HG02798 (cell line): ENCODE measurements at regions not wholly inside any gene's neighbourhood (a gene's known extent, or its start where the extent isn't known, plus 50 kb on each side); places are given as distances from the start of the nearest gene placed in this dataset.
"Not testable (repeated sequence)": the region's sequence is repeated elsewhere in the genome, so short reads cannot be mapped to it uniquely, and the experiment has no call there.

Source experiments
- ATAC-seq: cut with Tn5 transposase; IDR thresholded peaks from one replicate; pipeline ENCODE4 v1.9.1; 2021; ENCODE audit warnings: mild to moderate bottlenecking; ENCODE audit not compliant: unreplicated experiment, poor library complexity

- no peak for ATAC-seq
Observed at GRCh38 chrX:150050387-150050786, 112.1 kb upstream of the EOLA2 start.

- ATAC-seq, result no peak
Observed at GRCh38 chrX:150051096-150051495, 112.8 kb upstream of the EOLA2 start.

- ATAC-seq, result no peak
Observed at GRCh38 chrX:150052226-150052625, 113.9 kb upstream of the EOLA2 start.

GRCh38 chrX:150058728-150059127, 120.4 kb upstream of the EOLA2 start:
- no peak for ATAC-seq

GRCh38 chrX:150060406-150060805, 122.1 kb upstream of the EOLA2 start:
- no peak for ATAC-seq

GRCh38 chrX:150062292-150063137, 124.2 kb upstream of the EOLA2 start:
- ATAC-seq, result no peak

GRCh38 chrX:150063138-150063518, 124.8 kb upstream of the EOLA2 start:
- no peak for ATAC-seq

GRCh38 chrX:150063674-150064073, 125.4 kb upstream of the EOLA2 start:
- no peak for ATAC-seq

- ATAC-seq, result no peak
Observed at GRCh38 chrX:150074175-150074574, 135.9 kb upstream of the EOLA2 start.

- no peak for ATAC-seq
Observed at GRCh38 chrX:150080497-150080896, 142.2 kb upstream of the EOLA2 start.

- ATAC-seq, result no peak
Observed at GRCh38 chrX:150081076-150081475, 142.8 kb upstream of the EOLA2 start.

- ATAC-seq, result no peak
Observed at GRCh38 chrX:150084496-150085229, 146.4 kb upstream of the EOLA2 start.

GRCh38 chrX:150085881-150086280, 147.6 kb upstream of the EOLA2 start:
- ATAC-seq, result no peak

- no peak for ATAC-seq
Observed at GRCh38 chrX:150086371-150086770, 148.1 kb upstream of the EOLA2 start.

- ATAC-seq, result no peak
Observed at GRCh38 chrX:150087612-150088011, 149.3 kb upstream of the EOLA2 start.

- no peak for ATAC-seq
Observed at GRCh38 chrX:150088042-150088441, 149.8 kb upstream of the EOLA2 start.

GRCh38 chrX:150088766-150089518, 150.7 kb upstream of the EOLA2 start:
- no peak for ATAC-seq

GRCh38 chrX:150091300-150091699, 153.0 kb upstream of the EOLA2 start:
- ATAC-seq, result not testable (repeated sequence)

GRCh38 chrX:150092549-150092948, 154.3 kb upstream of the EOLA2 start:
- no peak for ATAC-seq

- no peak for ATAC-seq
Observed at GRCh38 chrX:150094375-150094774, 156.1 kb upstream of the EOLA2 start.

- ATAC-seq, result no peak
Observed at GRCh38 chrX:150094996-150095395, 156.7 kb upstream of the EOLA2 start.
